ENCODE measurements at regions not wholly inside any gene's neighbourhood (a gene's known extent, or its start where the extent isn't known, plus 50 kb on each side); places are given as distances from the start of the nearest gene placed in this dataset.

- TF ChIP-seq CTCF (IDR thresholded peaks at IDR 0.05; ENCODE audit: insufficient read depth, low read length, severe bottlenecking): no peak
- DNase-seq (ENCODE audit: low read depth): no peak
- H3K27me3 ChIP-seq (ENCODE audit: control insufficient read depth, insufficient read depth, low read length): no peaks in the 10 kb centered on the region
These were observed 249.1 kb upstream of the PREP start for GRCh38 chr6:105651969-105652368.

GRCh38 chr6:105650347-105650746, 247.5 kb upstream of the PREP start:
- no peaks in the 10 kb centered on the region for H3K36me3 ChIP-seq (ENCODE audit: control insufficient read depth, insufficient read depth, low read length)

More at GRCh38 chr6:105651969-105652368, 249.1 kb upstream of the PREP start:
- Histone ChIP-seq H3K4me3 (ENCODE audit: low read depth, low read length) (no peak overlapping the region), H3K36me3 (ENCODE audit: control insufficient read depth, insufficient read depth, low read length) (no peaks in the 10 kb centered on the region)
- FAIRE-seq: no peak

GRCh38 chr6:105649192-105649591, 246.3 kb upstream of the PREP start:
- Histone ChIP-seq H3K27me3 (ENCODE audit: control insufficient read depth, insufficient read depth, low read length) (no peaks in the 10 kb centered on the region), H3K4me3 (ENCODE audit: low read depth, low read length) (no peak overlapping the region), H3K36me3 (ENCODE audit: control insufficient read depth, insufficient read depth, low read length) (no peaks in the 10 kb centered on the region)
- DNase-seq (ENCODE audit: low read depth) (no peak), FAIRE-seq (no peak)
- no peak for TF ChIP-seq CTCF (IDR thresholded peaks at IDR 0.05; ENCODE audit: insufficient read depth, low read length, severe bottlenecking)

More at GRCh38 chr6:105650347-105650746, 247.5 kb upstream of the PREP start:
- DNase-seq (ENCODE audit: low read depth) (no peak), FAIRE-seq (no peak)
- no peak overlapping the region for H3K4me3 ChIP-seq (ENCODE audit: low read depth, low read length)
- no peaks in the 10 kb centered on the region for H3K27me3 ChIP-seq (ENCODE audit: control insufficient read depth, insufficient read depth, low read length)
- no peak for TF ChIP-seq CTCF (IDR thresholded peaks at IDR 0.05; ENCODE audit: insufficient read depth, low read length, severe bottlenecking)

GRCh38 chr6:105648276-105648675, 245.4 kb upstream of the PREP start:
- DNase-seq (ENCODE audit: low read depth): no peak

GRCh38 chr6:105646391-105646867, 243.5 kb upstream of the PREP start:
- DNase-seq (ENCODE audit: low read depth): peak; percentile 88
- no peak overlapping the region for H3K4me3 ChIP-seq (ENCODE audit: low read depth, low read length)
- FAIRE-seq: peak; percentile 88
- TF ChIP-seq CTCF (IDR thresholded peaks at IDR 0.05; ENCODE audit: insufficient read depth, low read length, severe bottlenecking): no peak
- H3K27me3 ChIP-seq (ENCODE audit: control insufficient read depth, insufficient read depth, low read length): no peaks in the 10 kb centered on the region
- H3K36me3 ChIP-seq (ENCODE audit: control insufficient read depth, insufficient read depth, low read length): no peaks in the 10 kb centered on the region

More at GRCh38 chr6:105648276-105648675, 245.4 kb upstream of the PREP start:
- no peaks in the 10 kb centered on the region for H3K27me3 ChIP-seq (ENCODE audit: control insufficient read depth, insufficient read depth, low read length)
- TF ChIP-seq CTCF (IDR thresholded peaks at IDR 0.05; ENCODE audit: insufficient read depth, low read length, severe bottlenecking): no peak
- H3K4me3 ChIP-seq (ENCODE audit: low read depth, low read length): no peak overlapping the region
- FAIRE-seq: no peak
- H3K36me3 ChIP-seq (ENCODE audit: control insufficient read depth, insufficient read depth, low read length): no peaks in the 10 kb centered on the region

- no peak for DNase-seq (ENCODE audit: low read depth)
- Histone ChIP-seq H3K4me3 (ENCODE audit: low read depth, low read length) (no peak overlapping the region), H3K27me3 (ENCODE audit: control insufficient read depth, insufficient read depth, low read length) (no peaks in the 10 kb centered on the region), H3K36me3 (ENCODE audit: control insufficient read depth, insufficient read depth, low read length) (no peaks in the 10 kb centered on the region)
- no peak for FAIRE-seq
- TF ChIP-seq CTCF (IDR thresholded peaks at IDR 0.05; ENCODE audit: insufficient read depth, low read length, severe bottlenecking): no peak
These were observed 243.1 kb upstream of the PREP start for GRCh38 chr6:105645958-105646357.

All from bronchial epithelial cell (primary cell).